Skeletal muscle satellite cell (primary cell): ENCODE measurements at regions not wholly inside any gene's neighbourhood (a gene's known extent, or its start where the extent isn't known, plus 50 kb on each side); places are given as distances from the start of the nearest gene placed in this dataset. TPM values are rescaled to one million over a fixed set of nuclear protein-coding genes. Genes with fewer than 3 reads are reported as not detected.
"Not testable (repeated sequence)": the region's sequence is repeated elsewhere in the genome, so short reads cannot be mapped to it uniquely, and the experiment has no call there.

ENCODE experiments used
- H3K27me3 ChIP-seq: 2 replicates; pipeline ENCODE4 v1.7.0; 2013; ENCODE audit warnings: low read length; ENCODE audit not compliant: control insufficient read depth, insufficient read depth
- H3K36me3 ChIP-seq: 2 replicates; pipeline ENCODE4 v1.7.0; 2013; ENCODE audit warnings: mild to moderate bottlenecking, control low read depth, low read length; ENCODE audit not compliant: insufficient read depth
- H3K4me1 ChIP-seq: 2 replicates; pipeline ENCODE4 v1.7.0; 2013; ENCODE audit warnings: low read length; ENCODE audit not compliant: control insufficient read depth, insufficient read depth
- H3K4me2 ChIP-seq: 2 replicates; pipeline ENCODE4 v1.7.0; 2013; ENCODE audit warnings: mild to moderate bottlenecking, low read length
- H3K4me3 ChIP-seq: 2 replicates; pipeline ENCODE4 v1.7.0; 2013; ENCODE audit warnings: low read length
- H3K9ac ChIP-seq: 2 replicates; pipeline ENCODE4 v1.7.0; 2013; ENCODE audit warnings: mild to moderate bottlenecking, low read depth, low read length, moderate library complexity
- H3K9me3 ChIP-seq: replicated peaks from 2 replicates; pipeline ENCODE4 v1.7.0; 2013; ENCODE audit warnings: mild to moderate bottlenecking, control low read depth, low read length
- small RNA-seq: library from RNA; depleted of rRNA; stranded (forward); fragments of <200 nt; gene quantifications from one replicate; pipeline ENCODE3, GENCODE V24; 2012

GRCh38 chr12:25311506-25311905 lies 60.8 kb upstream of the KRAS start:
- Histone ChIP-seq H3K9ac (no peak overlapping the region), H3K4me3 (no peak overlapping the region), H3K4me2 (no peak overlapping the region), H3K36me3 (no peaks in the 10 kb centered on the region), H3K27me3 (no peaks in the 10 kb centered on the region), H3K4me1 (no peaks in the 10 kb centered on the region), H3K9me3 (no peaks in the 10 kb centered on the region)

- H3K9ac ChIP-seq, H3K27me3 ChIP-seq, H3K4me1 ChIP-seq, H3K36me3 ChIP-seq, H3K4me2 ChIP-seq, H3K9me3 ChIP-seq, H3K4me3 ChIP-seq: not testable (repeated sequence)
Measured at GRCh38 chr12:25310071-25310470, 59.3 kb upstream of the KRAS start.

- H3K4me1 ChIP-seq = no peaks in the 10 kb centered on the region
- H3K9ac ChIP-seq = no peak overlapping the region
- no peak overlapping the region for H3K4me3 ChIP-seq
- no peaks in the 10 kb centered on the region for H3K36me3 ChIP-seq
- H3K9me3 ChIP-seq = no peaks in the 10 kb centered on the region
- no peak overlapping the region for H3K4me2 ChIP-seq
- peaks cover 20% of the 10 kb centered on the region for H3K27me3 ChIP-seq
Measured at GRCh38 chr12:25308756-25309155, 58.0 kb upstream of the KRAS start.

GRCh38 chr12:25307818-25308217 lies 57.1 kb upstream of the KRAS start:
- Histone ChIP-seq H3K4me1 (no peaks in the 10 kb centered on the region), H3K36me3 (no peaks in the 10 kb centered on the region), H3K9me3 (no peaks in the 10 kb centered on the region), H3K27me3 (peaks cover 21% of the 10 kb centered on the region), H3K4me3 (no peak overlapping the region), H3K4me2 (no peak overlapping the region), H3K9ac (no peak overlapping the region)

- no peak overlapping the region for H3K9ac ChIP-seq
- H3K36me3 ChIP-seq = no peaks in the 10 kb centered on the region
- no peaks in the 10 kb centered on the region for H3K9me3 ChIP-seq
- H3K27me3 ChIP-seq = peaks cover 21% of the 10 kb centered on the region
- no peak overlapping the region for H3K4me3 ChIP-seq
- H3K4me2 ChIP-seq = no peak overlapping the region
- no peaks in the 10 kb centered on the region for H3K4me1 ChIP-seq
Measured at GRCh38 chr12:25301798-25302197, 51.1 kb upstream of the KRAS start.

Small RNAs in the stretch of these regions (small RNA-seq; reads per million reads assigned to genes)
- gene AC092451.1 (not detected), gene RNU4-67P (not detected)
